Tibial nerve (tissue), 4 donors: ENCODE measurements at regions not wholly inside any gene's neighbourhood (a gene's known extent, or its start where the extent isn't known, plus 50 kb on each side); places are given as distances from the start of the nearest gene placed in this dataset.

Experiments
- DNase-seq, 2 donors: peaks; one replicate each; pipeline ENCODE4 v3.0.0-alpha.2; 2019; ENCODE audit warnings: low spot score in 2 of 2
- H3K27ac ChIP-seq, 4 donors: fragments of 200-600 bp; sonication (generic) in 3 of 4; one replicate each; pipeline ENCODE4 v1.5.1; 2017 to 2019; ENCODE audit warnings: mild to moderate bottlenecking in 1 of 4
- H3K27me3 ChIP-seq, 2 donors: fragments of 200-600 bp; sonication (generic) in 1 of 2; one replicate each; pipeline versions ENCODE4 v1.5.1 to v1.6.0; 2017 to 2019
- H3K36me3 ChIP-seq, 3 donors: fragments of 200-600 bp; sonication (generic); one replicate each; pipeline ENCODE4 v1.5.1; 2018 to 2019
- H3K4me1 ChIP-seq, 4 donors: fragments of 200-600 bp; sonication (generic) in 3 of 4; one replicate each; pipeline ENCODE4 v1.5.1; 2017 to 2019
- H3K4me3 ChIP-seq, 4 donors: fragments of 200-600 bp; sonication (generic) in 3 of 4; one replicate each; pipeline ENCODE4 v1.5.1; 2017 to 2019; ENCODE audit warnings: mild to moderate bottlenecking in 1 of 4, moderate library complexity in 1 of 4
- H3K9me3 ChIP-seq, 4 donors: fragments of 200-600 bp; sonication (generic) in 3 of 4; one replicate each; pipeline ENCODE4 v1.5.1; 2017 to 2019
- CTCF ChIP-seq, 5 experiments: fragments of 200-600 bp in 3 of 5; fragments of 450-650 bp in 2 of 5; sonication (generic) in 3 of 5; IDR thresholded peaks; one replicate each; pipeline ENCODE4 v1.5.1; 2016 to 2019; ENCODE audit warnings: antibody characterized with exemption in 5 of 5, mild to moderate bottlenecking in 3 of 5, moderate library complexity in 2 of 5
- EP300 ChIP-seq, 2 donors: sonication (generic); formaldehyde crosslinking; IDR thresholded peaks; one replicate each; pipeline ENCODE4 v1.6.1; 2017; ENCODE audit warnings: antibody characterized with exemption in 2 of 2, mild to moderate bottlenecking in 1 of 2
- POLR2A ChIP-seq, 2 donors: fragments of 450-650 bp; IDR thresholded peaks; one replicate each; pipeline ENCODE4 v1.6.1; 2017; ENCODE audit warnings: antibody characterized with exemption in 2 of 2, mild to moderate bottlenecking in 2 of 2, moderate library complexity in 2 of 2
- WGBS, 2 donors: methylation state at CpG; one replicate each; pipeline ENCODE4 v1.1.5; 2018; 5-methylcytosine and 5-hydroxymethylcytosine counted together

- Histone ChIP-seq H3K36me3 (no peaks in the 10 kb centered on the region), H3K27ac (no peak overlapping the region), H3K27me3 (no peaks in the 10 kb centered on the region), H3K4me3 (no peak overlapping the region), H3K9me3 (no peaks in the 10 kb centered on the region), H3K4me1 (no peaks in the 10 kb centered on the region)
- TF ChIP-seq CTCF (IDR thresholded peaks at IDR 0.05) (no peak), POLR2A (IDR thresholded peaks at IDR 0.05) (no peak), EP300 (IDR thresholded peaks at IDR 0.05) (no peak)
- DNase-seq: no peak
- 57 to 72% methylated on average over 3 of the region's 3 CpGs for WGBS, 2 donors
Measured at GRCh38 chr9:28598408-28598807, 1025.1 kb upstream of the C9orf72 start.

GRCh38 chr9:28600226-28600625 lies 1026.9 kb upstream of the C9orf72 start:
- Histone ChIP-seq H3K4me3 (no peak overlapping the region), H3K27me3 (no peaks in the 10 kb centered on the region), H3K4me1 (no peaks in the 10 kb centered on the region), H3K27ac (no peak overlapping the region), H3K36me3 (no peaks in the 10 kb centered on the region), H3K9me3 (no peaks in the 10 kb centered on the region)
- 34 to 45% methylated on average over 1 of the region's 1 CpG for WGBS, 2 donors
- no peak for TF ChIP-seq POLR2A (IDR thresholded peaks at IDR 0.05)
- DNase-seq: no peak

- no peaks in the 10 kb centered on the region for H3K9me3 ChIP-seq
- H3K27me3 ChIP-seq: no peaks in the 10 kb centered on the region
- H3K4me3 ChIP-seq: no peak overlapping the region
- H3K36me3 ChIP-seq: no peaks in the 10 kb centered on the region
- H3K4me1 ChIP-seq: no peaks in the 10 kb centered on the region
- TF ChIP-seq CTCF (IDR thresholded peaks at IDR 0.05) (no peak), POLR2A (IDR thresholded peaks at IDR 0.05) (no peak), EP300 (IDR thresholded peaks at IDR 0.05) (no peak)
- no peak overlapping the region for H3K27ac ChIP-seq
- no peak for DNase-seq
Measured at GRCh38 chr9:28607843-28608242, 1034.6 kb upstream of the C9orf72 start.

- Histone ChIP-seq H3K4me3 (no peak overlapping the region), H3K4me1 (no peaks in the 10 kb centered on the region), H3K27me3 (no peaks in the 10 kb centered on the region), H3K9me3 (no peaks in the 10 kb centered on the region), H3K36me3 (no peaks in the 10 kb centered on the region), H3K27ac (no peak overlapping the region)
- 70% methylated on average over 3 of the region's 3 CpGs for WGBS, 2 donors
- TF ChIP-seq POLR2A (IDR thresholded peaks at IDR 0.05) (no peak), CTCF (IDR thresholded peaks at IDR 0.05) (no peak), EP300 (IDR thresholded peaks at IDR 0.05) (no peak)
- DNase-seq: no peak
Measured at GRCh38 chr9:28610339-28610738, 1037.1 kb upstream of the C9orf72 start.

- Histone ChIP-seq H3K27ac (no peak overlapping the region), H3K27me3 (no peaks in the 10 kb centered on the region), H3K4me1 (no peaks in the 10 kb centered on the region), H3K4me3 (no peak overlapping the region), H3K9me3 (no peaks in the 10 kb centered on the region), H3K36me3 (no peaks in the 10 kb centered on the region)
- DNase-seq: no peak
- WGBS, 2 donors: 31 to 55% methylated on average over 1 of the region's 1 CpG
- TF ChIP-seq EP300 (IDR thresholded peaks at IDR 0.05) (no peak), CTCF (IDR thresholded peaks at IDR 0.05) (no peak), POLR2A (IDR thresholded peaks at IDR 0.05) (no peak)
Measured at GRCh38 chr9:28616310-28616709, 1043.0 kb upstream of the C9orf72 start.

- H3K27me3 ChIP-seq: no peaks in the 10 kb centered on the region
- H3K9me3 ChIP-seq: peaks cover 0 to 12% (median 0%) of the 10 kb centered on the region in 4 donors
Measured at GRCh38 chr9:28620011-28620410, 1046.7 kb upstream of the C9orf72 start.

More at GRCh38 chr9:28620011-28620410, 1046.7 kb upstream of the C9orf72 start:
- whole genome bisulfite sequencing, 2 donors: 82 to 88% methylated on average over 1 of the region's 1 CpG
- H3K4me3 ChIP-seq: no peak overlapping the region
- TF ChIP-seq CTCF (IDR thresholded peaks at IDR 0.05) (no peak), EP300 (IDR thresholded peaks at IDR 0.05) (no peak), POLR2A (IDR thresholded peaks at IDR 0.05) (no peak)
- no peaks in the 10 kb centered on the region for H3K4me1 ChIP-seq
- no peak for DNase-seq
- no peak overlapping the region for H3K27ac ChIP-seq
- no peaks in the 10 kb centered on the region for H3K36me3 ChIP-seq
